Lower leg skin (tissue), 3 donors: ENCODE measurements at regions not wholly inside any gene's neighbourhood (a gene's known extent, or its start where the extent isn't known, plus 50 kb on each side); places are given as distances from the start of the nearest gene placed in this dataset.

Experiments
- CTCF ChIP-seq, 3 donors: fragments of 450-650 bp; IDR thresholded peaks; one replicate each; pipeline ENCODE4 v1.5.1; 2016; ENCODE audit warnings: antibody characterized with exemption in 3 of 3, mild to moderate bottlenecking in 3 of 3, moderate library complexity in 2 of 3
- POLR2A ChIP-seq, 2 donors: fragments of 450-650 bp; IDR thresholded peaks; one replicate each; pipeline ENCODE4 v1.6.1; 2016 to 2017; ENCODE audit warnings: antibody characterized with exemption in 2 of 2, mild to moderate bottlenecking in 1 of 2, moderate library complexity in 1 of 2

DNA sequence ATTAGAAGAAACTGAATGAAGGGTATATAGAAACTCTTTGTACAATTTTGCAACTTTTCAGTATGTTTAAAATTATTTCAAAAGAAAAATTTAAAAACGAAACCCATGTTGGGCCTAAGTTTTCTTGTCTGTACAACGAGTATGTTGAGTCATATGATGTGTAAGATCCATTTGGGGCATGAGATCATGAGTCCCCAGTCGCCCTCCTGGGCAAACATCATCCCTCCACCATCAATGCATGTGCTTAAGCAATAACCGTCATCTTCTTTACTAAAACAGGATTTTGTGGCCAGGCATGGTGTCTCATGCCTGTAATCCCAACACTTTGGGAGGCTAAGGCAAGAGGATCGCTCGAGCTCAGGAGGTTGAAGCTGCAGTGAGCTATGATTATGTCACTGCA, 54.2 kb upstream of the CDCA7L start:
- TF ChIP-seq CTCF (IDR thresholded peaks at IDR 0.05) (no peak), POLR2A (IDR thresholded peaks at IDR 0.05) (no peak)
